ENCODE measurements at regions not wholly inside any gene's neighbourhood (a gene's known extent, or its start where the extent isn't known, plus 50 kb on each side); places are given as distances from the start of the nearest gene placed in this dataset.
"Not testable (repeated sequence)": the region's sequence is repeated elsewhere in the genome, so short reads cannot be mapped to it uniquely, and the experiment has no call there.

GRCh38 chr12:127147724-127148123 is 1119.2 kb upstream of the TMEM132C start:
- H3K36me3 ChIP-seq: no peaks in the 10 kb centered on the region
- H3K27me3 ChIP-seq (replicated peaks): no peaks in the 10 kb centered on the region
- no peak for DNase-seq (ENCODE audit: low read depth in 1 of 2, low spot score in 2 of 2)
- H3K9me3 ChIP-seq (replicated peaks): no peaks in the 10 kb centered on the region; the same call in 1 of the 2 replicates
- H3K27ac ChIP-seq: no peak overlapping the region
- H3K4me1 ChIP-seq (replicated peaks): peaks cover 12% of the 10 kb centered on the region
- no peak overlapping the region for H3K4me3 ChIP-seq

GRCh38 chr12:127148318-127148717 is 1118.7 kb upstream of the TMEM132C start:
- no peaks in the 10 kb centered on the region; the same call in 1 of the 2 replicates for H3K9me3 ChIP-seq (replicated peaks)

GRCh38 chr12:127149226-127149964 is 1117.6 kb upstream of the TMEM132C start:
- no peak overlapping the region for H3K27ac ChIP-seq
- no peaks in the 10 kb centered on the region; the same call in 1 of the 2 replicates for H3K9me3 ChIP-seq (replicated peaks)

More at GRCh38 chr12:127148318-127148717, 1118.7 kb upstream of the TMEM132C start:
- Histone ChIP-seq H3K27ac (no peak overlapping the region), H3K4me3 (no peak overlapping the region), H3K4me1 (replicated peaks) (peaks cover 12% of the 10 kb centered on the region), H3K36me3 (no peaks in the 10 kb centered on the region), H3K27me3 (replicated peaks) (no peaks in the 10 kb centered on the region)
- no peak for DNase-seq (ENCODE audit: low read depth in 1 of 2, low spot score in 2 of 2)

GRCh38 chr12:127150028-127150427 is 1116.9 kb upstream of the TMEM132C start:
- no peak overlapping the region for H3K27ac ChIP-seq
- H3K4me3 ChIP-seq: no peak overlapping the region
- no peaks in the 10 kb centered on the region for H3K27me3 ChIP-seq (replicated peaks)
- H3K9me3 ChIP-seq (replicated peaks): no peaks in the 10 kb centered on the region; the same call in 1 of the 2 replicates
- no peak for DNase-seq (ENCODE audit: low read depth in 1 of 2, low spot score in 2 of 2)
- H3K4me1 ChIP-seq (replicated peaks): peaks cover 12% of the 10 kb centered on the region
- no peaks in the 10 kb centered on the region for H3K36me3 ChIP-seq

More at GRCh38 chr12:127149226-127149964, 1117.6 kb upstream of the TMEM132C start:
- Histone ChIP-seq H3K27me3 (replicated peaks) (no peaks in the 10 kb centered on the region), H3K4me3 (no peak overlapping the region), H3K4me1 (replicated peaks) (peaks cover 12% of the 10 kb centered on the region), H3K36me3 (no peaks in the 10 kb centered on the region)
- peak in 1 of 2 experiments; percentile 7 for DNase-seq (ENCODE audit: low read depth in 1 of 2, low spot score in 2 of 2)

- H3K27ac ChIP-seq: no peak overlapping the region
- H3K27me3 ChIP-seq (replicated peaks): no peaks in the 10 kb centered on the region
- no peak overlapping the region for H3K4me3 ChIP-seq
- DNase-seq (ENCODE audit: low read depth in 1 of 2, low spot score in 2 of 2): no peak
- no peaks in the 10 kb centered on the region for H3K36me3 ChIP-seq
- H3K4me1 ChIP-seq (replicated peaks): peaks cover 12% of the 10 kb centered on the region
- H3K9me3 ChIP-seq (replicated peaks): no peaks in the 10 kb centered on the region; the same call in 1 of the 2 replicates
These were observed 1116.5 kb upstream of the TMEM132C start for GRCh38 chr12:127150479-127150878.

GRCh38 chr12:127150956-127151355 is 1116.0 kb upstream of the TMEM132C start:
- Histone ChIP-seq H3K4me1 (replicated peaks) (peaks cover 8% of the 10 kb centered on the region), H3K27ac (no peak overlapping the region), H3K9me3 (replicated peaks) (no peaks in the 10 kb centered on the region; the same call in 1 of the 2 replicates), H3K36me3 (no peaks in the 10 kb centered on the region), H3K4me3 (no peak overlapping the region), H3K27me3 (replicated peaks) (no peaks in the 10 kb centered on the region)
- DNase-seq (ENCODE audit: low read depth in 1 of 2, low spot score in 2 of 2): no peak

- H3K36me3 ChIP-seq: no peaks in the 10 kb centered on the region
- no peak overlapping the region for H3K4me3 ChIP-seq
- H3K4me1 ChIP-seq (replicated peaks): no peaks in the 10 kb centered on the region
- no peak overlapping the region for H3K27ac ChIP-seq
- H3K9me3 ChIP-seq (replicated peaks): no peaks in the 10 kb centered on the region
- no peaks in the 10 kb centered on the region for H3K27me3 ChIP-seq (replicated peaks)
- no peak for DNase-seq (ENCODE audit: low read depth in 1 of 2, low spot score in 2 of 2)
These were observed 1113.0 kb upstream of the TMEM132C start for GRCh38 chr12:127153996-127154395.

GRCh38 chr12:127154830-127155229 is 1112.1 kb upstream of the TMEM132C start:
- not testable (repeated sequence) for H3K4me3 ChIP-seq; DNase-seq (ENCODE audit: low read depth in 1 of 2, low spot score in 2 of 2); H3K36me3 ChIP-seq; H3K9me3 ChIP-seq (replicated peaks); H3K4me1 ChIP-seq (replicated peaks); H3K27ac ChIP-seq; H3K27me3 ChIP-seq (replicated peaks)

GRCh38 chr12:127155935-127156619 is 1110.9 kb upstream of the TMEM132C start:
- DNase-seq (ENCODE audit: low read depth in 1 of 2, low spot score in 2 of 2); H3K9me3 ChIP-seq (replicated peaks); H3K27ac ChIP-seq; H3K4me3 ChIP-seq; H3K4me1 ChIP-seq (replicated peaks); H3K36me3 ChIP-seq; H3K27me3 ChIP-seq (replicated peaks): not testable (repeated sequence)

- H3K36me3 ChIP-seq: not testable (repeated sequence)
These were observed 1109.2 kb upstream of the TMEM132C start for GRCh38 chr12:127157501-127158366.

GRCh38 chr12:127158385-127159061 is 1108.4 kb upstream of the TMEM132C start:
- Histone ChIP-seq H3K9me3 (replicated peaks) (no peaks in the 10 kb centered on the region), H3K4me1 (replicated peaks) (peaks cover 14% of the 10 kb centered on the region), H3K4me3 (no peak overlapping the region), H3K27me3 (replicated peaks) (no peaks in the 10 kb centered on the region), H3K27ac (no peak overlapping the region), H3K36me3 (no peaks in the 10 kb centered on the region)
- no peak for DNase-seq (ENCODE audit: low read depth in 1 of 2, low spot score in 2 of 2)

More at GRCh38 chr12:127157501-127158366, 1109.2 kb upstream of the TMEM132C start:
- not testable (repeated sequence) for DNase-seq (ENCODE audit: low read depth in 1 of 2, low spot score in 2 of 2); H3K4me3 ChIP-seq; H3K9me3 ChIP-seq (replicated peaks); H3K27ac ChIP-seq; H3K27me3 ChIP-seq (replicated peaks); H3K4me1 ChIP-seq (replicated peaks)

- no peak for DNase-seq (ENCODE audit: low read depth in 1 of 2, low spot score in 2 of 2)
- Histone ChIP-seq H3K27me3 (replicated peaks) (no peaks in the 10 kb centered on the region), H3K9me3 (replicated peaks) (no peaks in the 10 kb centered on the region), H3K36me3 (no peaks in the 10 kb centered on the region), H3K4me3 (no peak overlapping the region), H3K4me1 (replicated peaks) (peaks cover 17% of the 10 kb centered on the region), H3K27ac (no peak overlapping the region)
These were observed 1105.5 kb upstream of the TMEM132C start for GRCh38 chr12:127161466-127161865.

- no peak overlapping the region for H3K4me3 ChIP-seq
- DNase-seq (ENCODE audit: low read depth in 1 of 2, low spot score in 2 of 2): no peak
- H3K4me1 ChIP-seq (replicated peaks): peaks cover 17% of the 10 kb centered on the region
These were observed 1104.7 kb upstream of the TMEM132C start for GRCh38 chr12:127162307-127162706.

More at GRCh38 chr12:127162307-127162706, 1104.7 kb upstream of the TMEM132C start:
- H3K27me3 ChIP-seq (replicated peaks): no peaks in the 10 kb centered on the region
- H3K27ac ChIP-seq: no peak overlapping the region
- H3K9me3 ChIP-seq (replicated peaks): no peaks in the 10 kb centered on the region
- H3K36me3 ChIP-seq: no peaks in the 10 kb centered on the region
